Activated CD8-positive, alpha-beta memory T cell treated with anti-CD3 and anti-CD28 coated beads, Interleukin-2, amount 50 U/mL, for 24 hours (primary cell): ENCODE measurements at regions not wholly inside any gene's neighbourhood (a gene's known extent, or its start where the extent isn't known, plus 50 kb on each side); places are given as distances from the start of the nearest gene placed in this dataset.

Source experiments
- DNase-seq: peaks from one replicate; pipeline ENCODE4 v3.0.0-alpha.2; 2020; ENCODE audit errors: extremely low read depth

- no peak for DNase-seq
Measured at GRCh38 chr5:8239198-8239597, 370.2 kb downstream of the MTRR start.

GRCh38 chr5:8239646-8240045 is 370.7 kb downstream of the MTRR start:
- no peak for DNase-seq

GRCh38 chr5:8241076-8241475 is 372.1 kb downstream of the MTRR start:
- no peak for DNase-seq

GRCh38 chr5:8241558-8241957 is 372.6 kb downstream of the MTRR start:
- DNase-seq, result no peak

GRCh38 chr5:8247049-8247899 is 378.3 kb downstream of the MTRR start:
- no peak for DNase-seq

- DNase-seq, result no peak
Measured at GRCh38 chr5:8253376-8253775, 384.4 kb downstream of the MTRR start.

- no peak for DNase-seq
Measured at GRCh38 chr5:8254674-8255073, 385.7 kb downstream of the MTRR start.

GRCh38 chr5:8258801-8259200 is 389.9 kb downstream of the MTRR start:
- no peak for DNase-seq

GRCh38 chr5:8270246-8270645 is 401.3 kb downstream of the MTRR start:
- DNase-seq, result no peak

- no peak for DNase-seq
Measured at GRCh38 chr5:8280711-8281363, 411.9 kb downstream of the MTRR start.

- DNase-seq, result no peak
Measured at GRCh38 chr5:8288334-8288733, 419.4 kb downstream of the MTRR start.

- DNase-seq, result no peak
Measured at GRCh38 chr5:8288897-8289516, 420.1 kb downstream of the MTRR start.

- DNase-seq, result no peak
Measured at GRCh38 chr5:8289779-8290178, 420.8 kb downstream of the MTRR start.

- DNase-seq, result no peak
Measured at GRCh38 chr5:8290721-8291120, 421.8 kb downstream of the MTRR start.

GRCh38 chr5:8291641-8292040 is 422.7 kb downstream of the MTRR start:
- no peak for DNase-seq

- no peak for DNase-seq
Measured at GRCh38 chr5:8295141-8295540, 426.2 kb downstream of the MTRR start.

GRCh38 chr5:8299716-8300115 is 430.8 kb downstream of the MTRR start:
- DNase-seq, result no peak

GRCh38 chr5:8304341-8304740 is 435.4 kb downstream of the MTRR start:
- DNase-seq, result no peak

GRCh38 chr5:8306288-8306896 is 437.4 kb downstream of the MTRR start:
- no peak for DNase-seq

- no peak for DNase-seq
Measured at GRCh38 chr5:8314965-8315364, 446.0 kb downstream of the MTRR start.

- no peak for DNase-seq
Measured at GRCh38 chr5:8316608-8317280, 447.8 kb downstream of the MTRR start.

- no peak for DNase-seq
Measured at GRCh38 chr5:8317335-8317734, 448.4 kb downstream of the MTRR start.
